NB4 (cell line): ENCODE measurements at regions not wholly inside any gene's neighbourhood (a gene's known extent, or its start where the extent isn't known, plus 50 kb on each side); places are given as distances from the start of the nearest gene placed in this dataset.

Experiments
- POLR2A ChIP-seq: IDR thresholded peaks from 2 replicates; pipeline ENCODE4 v1.6.1; 2011; ENCODE audit warnings: mild to moderate bottlenecking; ENCODE audit not compliant: insufficient read length; ENCODE audit errors: extremely low read depth
- TF ChIP-seq, protein P1 (sequence below): IDR thresholded peaks from one replicate; pipeline ENCODE4 v1.5.1; 2012; ENCODE audit warnings: low read depth, low read length
- TF ChIP-seq, protein P2 (sequence below): IDR thresholded peaks from 2 replicates; pipeline ENCODE4 v1.6.1; 2011; ENCODE audit warnings: low read depth, low read length

DNA sequence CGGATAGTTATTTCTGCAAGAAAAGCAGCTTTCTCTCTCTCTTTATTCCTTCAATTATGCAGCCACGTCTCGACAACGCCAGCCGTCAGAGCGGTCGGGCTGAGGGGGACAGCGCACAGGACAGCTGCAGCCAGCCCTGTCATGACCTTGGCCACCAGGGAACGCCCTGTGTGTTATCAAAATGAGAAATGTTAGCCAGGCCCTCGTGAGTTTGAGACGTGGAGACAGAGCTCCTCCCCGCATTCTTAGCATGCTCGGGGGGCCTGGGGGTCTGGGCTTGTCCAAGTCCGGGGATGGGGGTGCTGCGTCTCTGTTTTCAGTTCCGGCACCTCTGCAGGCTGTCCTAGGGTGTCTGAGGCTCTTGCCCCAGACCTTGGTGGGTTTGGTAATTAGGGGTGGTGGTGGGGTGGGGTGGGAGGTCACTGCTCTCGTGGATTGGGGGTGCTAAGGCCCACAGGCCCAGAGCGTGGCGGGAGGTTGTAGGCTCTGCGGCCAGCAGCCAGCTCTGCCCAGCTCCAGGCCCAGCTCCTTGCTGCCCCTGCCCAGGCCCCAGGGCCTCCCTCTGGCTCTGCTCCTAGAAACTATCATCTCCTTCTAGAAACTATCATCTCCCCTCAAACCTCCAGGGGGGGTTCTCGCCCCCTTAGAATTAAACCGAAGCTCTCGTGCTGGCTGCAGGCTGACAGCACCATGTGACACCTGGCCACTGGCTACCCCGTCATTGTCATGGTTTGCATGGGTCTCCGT is 54.3 kb upstream of the GATA5 start:
- TF ChIP-seq, protein P1, sequence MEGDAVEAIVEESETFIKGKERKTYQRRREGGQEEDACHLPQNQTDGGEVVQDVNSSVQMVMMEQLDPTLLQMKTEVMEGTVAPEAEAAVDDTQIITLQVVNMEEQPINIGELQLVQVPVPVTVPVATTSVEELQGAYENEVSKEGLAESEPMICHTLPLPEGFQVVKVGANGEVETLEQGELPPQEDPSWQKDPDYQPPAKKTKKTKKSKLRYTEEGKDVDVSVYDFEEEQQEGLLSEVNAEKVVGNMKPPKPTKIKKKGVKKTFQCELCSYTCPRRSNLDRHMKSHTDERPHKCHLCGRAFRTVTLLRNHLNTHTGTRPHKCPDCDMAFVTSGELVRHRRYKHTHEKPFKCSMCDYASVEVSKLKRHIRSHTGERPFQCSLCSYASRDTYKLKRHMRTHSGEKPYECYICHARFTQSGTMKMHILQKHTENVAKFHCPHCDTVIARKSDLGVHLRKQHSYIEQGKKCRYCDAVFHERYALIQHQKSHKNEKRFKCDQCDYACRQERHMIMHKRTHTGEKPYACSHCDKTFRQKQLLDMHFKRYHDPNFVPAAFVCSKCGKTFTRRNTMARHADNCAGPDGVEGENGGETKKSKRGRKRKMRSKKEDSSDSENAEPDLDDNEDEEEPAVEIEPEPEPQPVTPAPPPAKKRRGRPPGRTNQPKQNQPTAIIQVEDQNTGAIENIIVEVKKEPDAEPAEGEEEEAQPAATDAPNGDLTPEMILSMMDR = no peak
- TF ChIP-seq POLR2A = no peak
- TF ChIP-seq, protein P2, sequence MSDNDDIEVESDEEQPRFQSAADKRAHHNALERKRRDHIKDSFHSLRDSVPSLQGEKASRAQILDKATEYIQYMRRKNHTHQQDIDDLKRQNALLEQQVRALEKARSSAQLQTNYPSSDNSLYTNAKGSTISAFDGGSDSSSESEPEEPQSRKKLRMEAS = no peak
